Vagina (tissue), 2 donors: ENCODE measurements at regions not wholly inside any gene's neighbourhood (a gene's known extent, or its start where the extent isn't known, plus 50 kb on each side); places are given as distances from the start of the nearest gene placed in this dataset.

Experiments
- DNase-seq, 2 donors: peaks; one replicate each; pipeline ENCODE4 v3.0.0-alpha.2; 2017; ENCODE audit errors: extremely low spot score in 2 of 2
- H3K27ac ChIP-seq: fragments of 200-600 bp; sonication (generic); one replicate; pipeline ENCODE4 v1.5.1; 2019
- H3K27me3 ChIP-seq: fragments of 200-600 bp; sonication (generic); one replicate; pipeline ENCODE4 v1.5.1; 2019
- H3K36me3 ChIP-seq, 2 donors: fragments of 200-600 bp; sonication (generic); one replicate each; pipeline ENCODE4 v1.5.1; 2017 to 2019
- H3K4me1 ChIP-seq: fragments of 200-600 bp; sonication (generic); one replicate; pipeline ENCODE4 v1.5.1; 2019
- H3K4me3 ChIP-seq, 2 donors: fragments of 200-600 bp; sonication (generic); 1 replicate in 1 of 2; 2 replicates in 1 of 2; pipeline ENCODE4 v1.5.1; 2016 to 2019
- H3K9me3 ChIP-seq: fragments of 200-600 bp; sonication (generic); one replicate; pipeline ENCODE4 v1.5.1; 2019
- CTCF ChIP-seq, 3 experiments: fragments of 450-650 bp in 2 of 3; fragments of 200-600 bp in 1 of 3; sonication (generic) in 1 of 3; IDR thresholded peaks; one replicate each; pipeline ENCODE4 v1.5.1; 2017 to 2019; ENCODE audit warnings: antibody characterized with exemption in 3 of 3, mild to moderate bottlenecking in 2 of 3, moderate library complexity in 2 of 3
- POLR2A ChIP-seq, 2 donors: fragments of 450-650 bp; IDR thresholded peaks; one replicate each; pipeline ENCODE4 v1.6.1; 2017; ENCODE audit warnings: antibody characterized with exemption in 2 of 2, mild to moderate bottlenecking in 2 of 2, moderate library complexity in 2 of 2
- POLR2AphosphoS5 ChIP-seq, 2 donors: sonication (generic); formaldehyde crosslinking; IDR thresholded peaks; one replicate each; pipeline ENCODE4 v1.9.0; 2017; ENCODE audit warnings: antibody characterized with exemption in 2 of 2, mild to moderate bottlenecking in 2 of 2, low read depth in 1 of 2; ENCODE audit not compliant: insufficient read depth in 1 of 2
- intact Hi-C: fragments of 100-400 bp; cut with DNase I; formaldehyde crosslinking; loops from one replicate; pipeline ENCODE4 v1.15.1; 2023

GRCh38 chr5:158378931-158379330 lies 520.0 kb upstream of the CLINT1 start:
- peaks cover 19% of the 10 kb centered on the region for H3K4me1 ChIP-seq
- H3K4me3 ChIP-seq, result no peak overlapping the region
- no peak overlapping the region for H3K27ac ChIP-seq
- H3K36me3 ChIP-seq, result no peaks in the 10 kb centered on the region
- H3K9me3 ChIP-seq, result no peaks in the 10 kb centered on the region
- no peaks in the 10 kb centered on the region for H3K27me3 ChIP-seq
- DNase-seq, result no peak
- no peak for TF ChIP-seq CTCF (IDR thresholded peaks at IDR 0.05)
- TF ChIP-seq POLR2A (IDR thresholded peaks at IDR 0.05), result no peak
- TF ChIP-seq POLR2AphosphoS5 (IDR thresholded peaks at IDR 0.05; ENCODE audit: insufficient read depth in 1 of 2, low read depth in 1 of 2), result no peak
- intact Hi-C loops, result no loop called here

GRCh38 chr5:158376679-158377078 lies 517.7 kb upstream of the CLINT1 start:
- intact Hi-C loops, result no loop called here
- Histone ChIP-seq H3K27ac (no peak overlapping the region), H3K9me3 (no peaks in the 10 kb centered on the region), H3K4me3 (no peak overlapping the region), H3K36me3 (no peaks in the 10 kb centered on the region), H3K4me1 (no peaks in the 10 kb centered on the region), H3K27me3 (no peaks in the 10 kb centered on the region)
- no peak for DNase-seq
- TF ChIP-seq CTCF (IDR thresholded peaks at IDR 0.05) (no peak), POLR2AphosphoS5 (IDR thresholded peaks at IDR 0.05; ENCODE audit: insufficient read depth in 1 of 2, low read depth in 1 of 2) (no peak), POLR2A (IDR thresholded peaks at IDR 0.05) (no peak)

- intact Hi-C loops, result no loop called here
- Histone ChIP-seq H3K36me3 (no peaks in the 10 kb centered on the region), H3K4me1 (no peaks in the 10 kb centered on the region), H3K27me3 (no peaks in the 10 kb centered on the region), H3K9me3 (no peaks in the 10 kb centered on the region), H3K4me3 (no peak overlapping the region), H3K27ac (no peak overlapping the region)
- no peak for DNase-seq
- TF ChIP-seq CTCF (IDR thresholded peaks at IDR 0.05), result no peak
- TF ChIP-seq POLR2A (IDR thresholded peaks at IDR 0.05), result no peak
- no peak for TF ChIP-seq POLR2AphosphoS5 (IDR thresholded peaks at IDR 0.05; ENCODE audit: insufficient read depth in 1 of 2, low read depth in 1 of 2)
These were observed 516.6 kb upstream of the CLINT1 start for GRCh38 chr5:158375531-158375930.

GRCh38 chr5:158373608-158374395 lies 514.9 kb upstream of the CLINT1 start:
- H3K27ac ChIP-seq, result no peak overlapping the region
- DNase-seq, result no peak
- H3K4me1 ChIP-seq, result no peaks in the 10 kb centered on the region
- H3K27me3 ChIP-seq, result no peaks in the 10 kb centered on the region
- H3K36me3 ChIP-seq, result no peaks in the 10 kb centered on the region
- H3K4me3 ChIP-seq, result no peak overlapping the region
- TF ChIP-seq CTCF (IDR thresholded peaks at IDR 0.05), result no peak
- TF ChIP-seq POLR2A (IDR thresholded peaks at IDR 0.05), result no peak
- TF ChIP-seq POLR2AphosphoS5 (IDR thresholded peaks at IDR 0.05; ENCODE audit: insufficient read depth in 1 of 2, low read depth in 1 of 2), result no peak
- no peaks in the 10 kb centered on the region for H3K9me3 ChIP-seq
- intact Hi-C loops, result no loop called here

GRCh38 chr5:158369241-158369640 lies 510.3 kb upstream of the CLINT1 start:
- Histone ChIP-seq H3K27me3 (no peaks in the 10 kb centered on the region), H3K4me1 (no peaks in the 10 kb centered on the region), H3K27ac (no peak overlapping the region), H3K36me3 (no peaks in the 10 kb centered on the region), H3K9me3 (no peaks in the 10 kb centered on the region), H3K4me3 (no peak overlapping the region)
- DNase-seq, result no peak
- intact Hi-C loops, result no loop called here
- TF ChIP-seq POLR2AphosphoS5 (IDR thresholded peaks at IDR 0.05; ENCODE audit: insufficient read depth in 1 of 2, low read depth in 1 of 2) (no peak), POLR2A (IDR thresholded peaks at IDR 0.05) (no peak), CTCF (IDR thresholded peaks at IDR 0.05) (no peak)
